ENCODE measurements at regions not wholly inside any gene's neighbourhood (a gene's known extent, or its start where the extent isn't known, plus 50 kb on each side); places are given as distances from the start of the nearest gene placed in this dataset.

GRCh38 chr4:138728566-138728965 is 287.0 kb upstream of the NOCT start:
- Mint-ChIP-seq H3K27me3 (no peaks in the 10 kb centered on the region), H3K36me3 (ENCODE audit: insufficient read depth) (no peaks in the 10 kb centered on the region), H3K4me1 (ENCODE audit: low read depth) (peaks cover 3% of the 10 kb centered on the region), H3K4me3 (ENCODE audit: low read depth) (no peak overlapping the region), H3K9me3 (ENCODE audit: low read depth) (no peaks in the 10 kb centered on the region), H3K27ac (no peak overlapping the region)
- DNase-seq (ENCODE audit: low spot score, unreplicated experiment) = no peak
- TF ChIP-seq CTCF (IDR thresholded peaks at IDR 0.05; ENCODE audit: unreplicated experiment) = no peak

GRCh38 chr4:138727731-138728130 is 287.9 kb upstream of the NOCT start:
- Mint-ChIP-seq H3K36me3 (ENCODE audit: insufficient read depth) (no peaks in the 10 kb centered on the region), H3K27me3 (no peaks in the 10 kb centered on the region), H3K4me1 (ENCODE audit: low read depth) (peaks cover 3% of the 10 kb centered on the region), H3K9me3 (ENCODE audit: low read depth) (no peaks in the 10 kb centered on the region), H3K4me3 (ENCODE audit: low read depth) (no peak overlapping the region), H3K27ac (no peak overlapping the region)
- no peak for DNase-seq (ENCODE audit: low spot score, unreplicated experiment)
- TF ChIP-seq CTCF (IDR thresholded peaks at IDR 0.05; ENCODE audit: unreplicated experiment) = no peak

GRCh38 chr4:138724530-138724929 is 291.1 kb upstream of the NOCT start:
- peaks cover 7% of the 10 kb centered on the region for H3K4me1 Mint-ChIP-seq (ENCODE audit: low read depth)
- H3K27ac Mint-ChIP-seq = no peak overlapping the region
- no peak overlapping the region for H3K4me3 Mint-ChIP-seq (ENCODE audit: low read depth)
- no peak for DNase-seq (ENCODE audit: low spot score, unreplicated experiment)
- no peaks in the 10 kb centered on the region for H3K9me3 Mint-ChIP-seq (ENCODE audit: low read depth)
- no peaks in the 10 kb centered on the region for H3K36me3 Mint-ChIP-seq (ENCODE audit: insufficient read depth)
- H3K27me3 Mint-ChIP-seq = no peaks in the 10 kb centered on the region
- no peak for TF ChIP-seq CTCF (IDR thresholded peaks at IDR 0.05; ENCODE audit: unreplicated experiment)

GRCh38 chr4:138716559-138717335 is 298.8 kb upstream of the NOCT start:
- no peak for TF ChIP-seq CTCF (IDR thresholded peaks at IDR 0.05; ENCODE audit: unreplicated experiment)
- Mint-ChIP-seq H3K9me3 (ENCODE audit: low read depth) (no peaks in the 10 kb centered on the region), H3K27ac (no peak overlapping the region), H3K4me3 (ENCODE audit: low read depth) (no peak overlapping the region), H3K4me1 (ENCODE audit: low read depth) (peaks cover 20% of the 10 kb centered on the region), H3K36me3 (ENCODE audit: insufficient read depth) (no peaks in the 10 kb centered on the region), H3K27me3 (no peaks in the 10 kb centered on the region)
- DNase-seq (ENCODE audit: low spot score, unreplicated experiment) = no peak

GRCh38 chr4:138710297-138710696 is 305.3 kb upstream of the NOCT start:
- H3K27ac Mint-ChIP-seq = no peak overlapping the region
- H3K4me3 Mint-ChIP-seq (ENCODE audit: low read depth) = no peak overlapping the region
- no peaks in the 10 kb centered on the region for H3K36me3 Mint-ChIP-seq (ENCODE audit: insufficient read depth)
- no peaks in the 10 kb centered on the region for H3K9me3 Mint-ChIP-seq (ENCODE audit: low read depth)
- no peak for DNase-seq (ENCODE audit: low spot score, unreplicated experiment)
- TF ChIP-seq CTCF (IDR thresholded peaks at IDR 0.05; ENCODE audit: unreplicated experiment) = no peak
- H3K4me1 Mint-ChIP-seq (ENCODE audit: low read depth) = no peaks in the 10 kb centered on the region
- H3K27me3 Mint-ChIP-seq = peaks cover 7% of the 10 kb centered on the region

Data from progenitor cell of endocrine pancreas (in vitro differentiated cells).